ENCODE measurements at regions not wholly inside any gene's neighbourhood (a gene's known extent, or its start where the extent isn't known, plus 50 kb on each side); places are given as distances from the start of the nearest gene placed in this dataset.

DNA sequence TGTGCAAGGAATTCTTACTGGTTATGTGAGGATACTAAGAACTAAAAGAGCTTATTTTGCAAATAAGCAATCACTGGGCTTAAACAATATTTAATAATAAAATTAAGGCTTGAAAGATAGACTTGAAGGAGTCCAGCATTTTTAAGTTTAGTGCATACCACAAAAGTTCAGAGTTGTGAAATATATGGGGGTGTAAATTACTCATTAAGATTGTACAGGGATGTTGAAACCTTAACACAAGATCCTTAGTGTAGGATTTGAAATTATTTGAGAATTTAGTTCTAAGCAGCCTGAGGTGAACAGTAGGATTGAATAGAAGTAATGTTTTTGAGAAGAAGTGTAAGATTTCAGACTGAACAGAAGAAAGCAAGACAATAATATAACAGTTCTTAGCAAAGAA lies 195.8 kb upstream of the RBMY1B start:
- DNase-seq (ENCODE audit: low spot score), result no peak
- H3K36me3 ChIP-seq (ENCODE audit: low read depth), result no peaks in the 10 kb centered on the region
- H3K9me3 ChIP-seq (ENCODE audit: severe bottlenecking), result no peaks in the 10 kb centered on the region
- TF ChIP-seq, protein P1, sequence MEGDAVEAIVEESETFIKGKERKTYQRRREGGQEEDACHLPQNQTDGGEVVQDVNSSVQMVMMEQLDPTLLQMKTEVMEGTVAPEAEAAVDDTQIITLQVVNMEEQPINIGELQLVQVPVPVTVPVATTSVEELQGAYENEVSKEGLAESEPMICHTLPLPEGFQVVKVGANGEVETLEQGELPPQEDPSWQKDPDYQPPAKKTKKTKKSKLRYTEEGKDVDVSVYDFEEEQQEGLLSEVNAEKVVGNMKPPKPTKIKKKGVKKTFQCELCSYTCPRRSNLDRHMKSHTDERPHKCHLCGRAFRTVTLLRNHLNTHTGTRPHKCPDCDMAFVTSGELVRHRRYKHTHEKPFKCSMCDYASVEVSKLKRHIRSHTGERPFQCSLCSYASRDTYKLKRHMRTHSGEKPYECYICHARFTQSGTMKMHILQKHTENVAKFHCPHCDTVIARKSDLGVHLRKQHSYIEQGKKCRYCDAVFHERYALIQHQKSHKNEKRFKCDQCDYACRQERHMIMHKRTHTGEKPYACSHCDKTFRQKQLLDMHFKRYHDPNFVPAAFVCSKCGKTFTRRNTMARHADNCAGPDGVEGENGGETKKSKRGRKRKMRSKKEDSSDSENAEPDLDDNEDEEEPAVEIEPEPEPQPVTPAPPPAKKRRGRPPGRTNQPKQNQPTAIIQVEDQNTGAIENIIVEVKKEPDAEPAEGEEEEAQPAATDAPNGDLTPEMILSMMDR (IDR thresholded peaks at IDR 0.05; ENCODE audit: poor library complexity, severe bottlenecking), result no peak
- no peaks in the 10 kb centered on the region for H3K27me3 ChIP-seq (ENCODE audit: insufficient read depth, poor library complexity, severe bottlenecking)
- H3K27ac ChIP-seq (ENCODE audit: poor library complexity, severe bottlenecking), result no peak overlapping the region
- no peak overlapping the region for H3K4me3 ChIP-seq (ENCODE audit: severe bottlenecking)
- ATAC-seq (ENCODE audit: low read depth), result no peak
- no peaks in the 10 kb centered on the region for H3K4me1 ChIP-seq (ENCODE audit: insufficient read depth, poor library complexity, severe bottlenecking)
